Mononuclear cell (primary cell): ENCODE measurements at regions not wholly inside any gene's neighbourhood (a gene's known extent, or its start where the extent isn't known, plus 50 kb on each side); places are given as distances from the start of the nearest gene placed in this dataset.

Experiments
- H3K27me3 ChIP-seq: 2 replicates; pipeline ENCODE4 v1.6.0; 2011; ENCODE audit warnings: low read length, control low read depth; ENCODE audit not compliant: insufficient read depth
- H3K4me1 ChIP-seq: 2 replicates; pipeline ENCODE4 v1.5.1; 2011; ENCODE audit warnings: mild to moderate bottlenecking, low read length, control low read depth; ENCODE audit not compliant: insufficient read depth
- H3K4me3 ChIP-seq: 2 replicates; pipeline ENCODE4 v1.5.1; 2011; ENCODE audit warnings: mild to moderate bottlenecking, low read length, moderate library complexity
- H3K9me3 ChIP-seq: 2 replicates; pipeline ENCODE4 v1.5.1; 2011; ENCODE audit warnings: low read depth, mild to moderate bottlenecking, control low read depth, low read length

DNA sequence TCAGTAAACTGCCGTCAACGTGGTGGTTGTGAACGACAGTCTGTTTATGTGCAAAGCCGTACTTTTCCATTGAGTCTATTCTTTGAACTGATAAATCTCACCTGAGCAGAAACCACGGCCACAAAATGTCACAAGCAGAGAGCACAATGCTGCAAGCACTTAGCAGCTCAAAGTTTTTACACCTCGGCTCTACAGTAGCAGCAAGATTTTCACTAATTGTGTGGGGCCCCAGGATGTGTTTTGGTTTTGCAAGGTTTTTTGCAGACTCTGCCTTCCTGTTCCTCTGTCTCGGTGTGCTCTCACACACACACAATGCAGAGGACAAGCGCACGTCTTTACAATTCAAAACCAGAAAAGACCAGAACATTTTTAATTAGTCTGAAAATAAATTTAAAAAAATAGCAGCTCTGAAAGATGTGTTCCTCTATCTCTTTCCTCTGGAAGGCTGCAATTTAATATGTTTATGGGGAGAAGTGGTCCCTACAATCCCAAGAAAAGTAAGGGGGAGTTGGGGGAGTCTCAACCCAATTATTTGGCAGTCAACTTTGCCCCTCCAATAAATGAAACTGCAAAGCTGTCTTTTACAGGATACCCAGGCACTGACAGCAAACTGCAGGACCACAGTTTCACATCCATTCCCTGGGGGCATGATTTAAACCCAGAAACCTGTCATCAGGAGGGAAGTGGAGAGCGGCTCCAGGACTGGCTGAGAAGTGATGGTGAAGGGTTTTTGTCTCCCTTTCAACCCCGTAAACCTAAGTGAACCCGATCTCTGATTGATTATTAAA lies 73.8 kb upstream of the SFMBT2 start:
- peaks cover 78% of the 10 kb centered on the region for H3K4me1 ChIP-seq
- peak overlapping the region; percentile 21 for H3K4me3 ChIP-seq

GRCh38 chr10:7483848-7484247 lies 73.0 kb upstream of the SFMBT2 start:
- Histone ChIP-seq H3K27me3 (no peaks in the 10 kb centered on the region), H3K9me3 (no peaks in the 10 kb centered on the region), H3K4me3 (no peak overlapping the region), H3K4me1 (peaks cover 82% of the 10 kb centered on the region)

More for the DNA sequence above, 73.8 kb upstream of the SFMBT2 start:
- Histone ChIP-seq H3K27me3 (no peaks in the 10 kb centered on the region), H3K9me3 (no peaks in the 10 kb centered on the region)

GRCh38 chr10:7482992-7483391 lies 72.2 kb upstream of the SFMBT2 start:
- Histone ChIP-seq H3K4me3 (no peak overlapping the region), H3K4me1 (peaks cover 80% of the 10 kb centered on the region), H3K9me3 (no peaks in the 10 kb centered on the region), H3K27me3 (no peaks in the 10 kb centered on the region)

DNA sequence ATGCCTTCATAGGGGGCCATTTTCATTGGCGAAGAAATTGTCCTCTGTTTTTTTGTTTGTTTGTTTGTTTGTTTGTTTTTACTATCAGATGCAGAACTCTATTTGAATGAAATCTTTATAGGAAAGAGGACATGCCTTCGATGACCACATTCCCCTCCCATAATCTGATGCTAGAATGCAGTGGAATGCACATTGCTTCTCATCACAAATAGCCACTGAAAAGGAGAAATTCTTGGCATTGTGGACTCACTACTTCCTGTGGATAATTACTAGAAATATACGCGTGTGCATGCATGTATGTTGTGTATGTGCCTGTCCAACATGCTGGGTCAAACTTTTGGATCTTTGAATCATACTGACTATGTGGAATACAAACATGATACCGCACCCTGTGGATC lies 70.5 kb upstream of the SFMBT2 start:
- no peaks in the 10 kb centered on the region for H3K27me3 ChIP-seq
- peaks cover 72% of the 10 kb centered on the region for H3K4me1 ChIP-seq
- H3K4me3 ChIP-seq, result no peak overlapping the region
- H3K9me3 ChIP-seq, result no peaks in the 10 kb centered on the region

DNA sequence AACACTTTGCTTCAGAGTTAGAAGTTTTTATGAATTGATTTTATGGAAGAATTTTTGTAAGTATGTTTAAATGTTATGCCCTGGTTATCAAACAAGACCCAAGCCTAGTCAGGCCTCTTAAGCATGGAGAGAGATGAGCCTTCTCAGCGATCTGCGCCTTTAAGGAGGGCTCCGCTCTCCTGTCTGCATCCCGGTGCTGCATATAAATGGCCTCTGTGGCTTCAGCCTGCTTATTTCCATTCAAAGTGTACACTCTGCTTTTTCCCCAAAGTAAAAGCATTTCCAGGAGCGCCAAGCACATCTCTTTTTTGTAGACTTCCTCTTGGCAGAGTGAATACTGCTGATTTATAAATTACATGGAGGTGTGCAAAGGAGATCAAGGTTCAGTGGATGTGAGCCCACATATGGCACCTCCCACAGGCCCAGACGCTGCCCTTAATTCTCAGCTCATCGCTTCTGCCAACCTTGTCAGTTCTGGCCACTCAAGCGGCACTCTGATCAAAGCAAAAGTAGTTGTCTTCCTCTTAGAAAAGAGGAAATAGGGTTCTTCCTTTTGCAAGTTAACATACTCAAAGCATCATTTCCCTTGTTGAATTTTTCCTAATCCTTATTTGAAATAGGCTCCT lies 70.0 kb upstream of the SFMBT2 start:
- H3K4me3 ChIP-seq, result no peak overlapping the region
- no peaks in the 10 kb centered on the region for H3K9me3 ChIP-seq
- H3K27me3 ChIP-seq, result no peaks in the 10 kb centered on the region
- peaks cover 71% of the 10 kb centered on the region for H3K4me1 ChIP-seq

DNA sequence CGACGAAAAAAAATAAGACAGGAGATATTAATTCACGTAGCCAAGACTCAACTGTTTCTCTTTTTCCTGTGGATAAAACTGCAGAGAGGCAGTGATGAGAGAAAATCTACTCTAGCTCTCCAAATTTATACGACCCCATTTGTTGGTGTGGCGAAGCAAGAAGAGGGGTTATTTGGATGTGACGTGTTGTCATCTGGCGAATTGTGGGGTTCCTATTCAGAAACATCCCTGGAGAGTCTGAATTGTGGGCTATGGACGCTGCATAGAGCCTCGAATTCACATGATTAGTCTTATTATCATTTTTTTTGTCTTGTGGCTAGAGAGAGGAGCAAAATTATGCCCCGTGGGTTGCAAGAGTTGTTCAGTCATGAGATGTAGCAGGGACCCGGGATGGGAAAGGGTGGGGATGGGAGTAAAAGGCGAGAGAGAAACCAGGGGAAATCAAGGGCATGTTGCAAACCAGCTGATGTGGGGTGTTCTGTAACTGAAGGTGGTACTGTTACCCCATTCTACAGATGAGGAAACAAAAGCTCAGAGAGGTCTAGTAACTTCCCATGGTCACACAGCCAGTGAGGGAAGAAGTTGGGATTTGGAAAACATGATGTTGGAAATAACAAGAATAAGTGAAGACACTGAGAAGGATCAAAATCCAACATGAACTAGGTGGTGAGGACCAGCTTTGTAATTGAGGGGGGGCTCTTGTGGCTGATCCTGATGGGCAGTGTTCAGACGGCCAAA lies 69.2 kb upstream of the SFMBT2 start:
- H3K9me3 ChIP-seq, result no peaks in the 10 kb centered on the region
- peaks cover 71% of the 10 kb centered on the region for H3K4me1 ChIP-seq
- no peak overlapping the region for H3K4me3 ChIP-seq
- no peaks in the 10 kb centered on the region for H3K27me3 ChIP-seq

DNA sequence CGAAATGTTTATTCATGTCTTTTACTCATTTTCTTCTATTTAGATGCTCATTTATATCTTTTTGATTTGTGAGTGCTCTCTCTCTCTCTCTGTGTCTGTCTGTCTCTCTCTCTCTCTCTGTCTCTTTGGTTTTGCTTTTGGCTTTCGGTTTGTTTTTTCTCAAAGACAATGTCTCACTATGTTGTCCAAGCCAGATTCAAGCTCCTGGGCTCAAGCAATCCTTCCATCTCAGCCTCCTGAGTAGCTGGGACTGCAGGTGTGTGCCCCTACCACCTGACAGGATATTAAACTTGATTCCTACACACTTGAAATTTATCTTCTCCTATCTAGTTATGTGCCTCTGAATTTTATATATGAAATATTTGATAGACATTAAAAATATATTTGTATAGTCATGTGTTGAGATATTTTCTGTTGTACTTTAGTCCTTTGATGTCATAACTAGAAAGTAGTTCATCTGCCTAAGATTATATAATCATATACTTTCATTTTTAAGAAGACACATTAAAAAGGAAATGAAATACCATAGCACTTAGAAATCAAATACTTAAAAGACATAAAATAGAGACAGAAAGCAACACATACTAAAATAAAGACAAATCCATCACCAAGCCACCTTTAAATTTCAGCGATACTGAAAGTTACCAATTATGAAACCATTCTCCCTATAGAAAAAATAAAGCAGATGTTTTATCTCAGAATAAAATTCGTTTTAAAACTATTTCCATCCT lies 68.1 kb upstream of the SFMBT2 start:
- no peak overlapping the region for H3K4me3 ChIP-seq
- H3K9me3 ChIP-seq, result no peaks in the 10 kb centered on the region
- peaks cover 64% of the 10 kb centered on the region for H3K4me1 ChIP-seq
- H3K27me3 ChIP-seq, result no peaks in the 10 kb centered on the region

- Histone ChIP-seq H3K4me1 (peaks cover 55% of the 10 kb centered on the region), H3K4me3 (no peak overlapping the region), H3K9me3 (no peaks in the 10 kb centered on the region), H3K27me3 (no peaks in the 10 kb centered on the region)
Measured at GRCh38 chr10:7477538-7478334, 66.9 kb upstream of the SFMBT2 start.

DNA sequence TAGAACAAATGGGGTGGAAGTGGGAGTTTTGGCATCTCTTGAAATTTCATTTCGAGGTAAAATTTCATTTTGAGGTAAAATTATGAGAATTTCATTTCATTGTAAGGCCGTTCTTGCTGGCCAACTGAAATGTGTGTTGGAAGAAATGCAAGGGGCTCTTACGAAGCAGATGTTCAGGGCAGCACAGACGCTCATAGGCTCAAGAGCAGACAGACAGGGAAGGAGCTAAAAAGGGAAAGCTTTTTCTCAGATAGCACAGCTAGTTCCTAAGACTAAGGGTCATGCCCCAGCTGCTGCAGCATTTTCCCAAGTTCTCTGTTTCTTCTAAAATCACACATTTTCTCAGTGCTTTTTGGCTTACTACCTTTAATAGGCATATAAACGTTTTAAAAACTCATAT lies 65.1 kb upstream of the SFMBT2 start:
- peaks cover 54% of the 10 kb centered on the region for H3K4me1 ChIP-seq
- no peaks in the 10 kb centered on the region for H3K27me3 ChIP-seq
- no peak overlapping the region for H3K4me3 ChIP-seq
- H3K9me3 ChIP-seq, result no peaks in the 10 kb centered on the region

- no peak overlapping the region for H3K4me3 ChIP-seq
- no peaks in the 10 kb centered on the region for H3K9me3 ChIP-seq
Measured at GRCh38 chr10:7475046-7475911, 64.4 kb upstream of the SFMBT2 start.

GRCh38 chr10:7474388-7474787 lies 63.6 kb upstream of the SFMBT2 start:
- Histone ChIP-seq H3K9me3 (no peaks in the 10 kb centered on the region), H3K4me3 (no peak overlapping the region), H3K4me1 (peaks cover 51% of the 10 kb centered on the region), H3K27me3 (no peaks in the 10 kb centered on the region)

More at GRCh38 chr10:7475046-7475911, 64.4 kb upstream of the SFMBT2 start:
- Histone ChIP-seq H3K27me3 (no peaks in the 10 kb centered on the region), H3K4me1 (peaks cover 53% of the 10 kb centered on the region)

GRCh38 chr10:7473474-7473873 lies 62.6 kb upstream of the SFMBT2 start:
- Histone ChIP-seq H3K4me1 (peaks cover 46% of the 10 kb centered on the region), H3K9me3 (no peaks in the 10 kb centered on the region), H3K27me3 (no peaks in the 10 kb centered on the region), H3K4me3 (no peak overlapping the region)

GRCh38 chr10:7471720-7472367 lies 61.0 kb upstream of the SFMBT2 start:
- H3K27me3 ChIP-seq, result no peaks in the 10 kb centered on the region
- H3K4me3 ChIP-seq, result peak overlapping the region; percentile 21
- no peaks in the 10 kb centered on the region for H3K9me3 ChIP-seq
- peaks cover 46% of the 10 kb centered on the region for H3K4me1 ChIP-seq
